ENCODE measurements at regions not wholly inside any gene's neighbourhood (a gene's known extent, or its start where the extent isn't known, plus 50 kb on each side); places are given as distances from the start of the nearest gene placed in this dataset.

GRCh38 chr2:236910781-236911495 lies 174.8 kb upstream of the COPS8 start:
- TF ChIP-seq GATA2 (IDR thresholded peaks at IDR 0.05; ENCODE audit: low read depth, low read length), result no peak
- TF ChIP-seq GATA3 (IDR thresholded peaks at IDR 0.05; ENCODE audit: low read depth, low read length), result no peak

Data from SH-SY5Y (cell line).